ENCODE measurements at regions not wholly inside any gene's neighbourhood (a gene's known extent, or its start where the extent isn't known, plus 50 kb on each side); places are given as distances from the start of the nearest gene placed in this dataset.

DNA sequence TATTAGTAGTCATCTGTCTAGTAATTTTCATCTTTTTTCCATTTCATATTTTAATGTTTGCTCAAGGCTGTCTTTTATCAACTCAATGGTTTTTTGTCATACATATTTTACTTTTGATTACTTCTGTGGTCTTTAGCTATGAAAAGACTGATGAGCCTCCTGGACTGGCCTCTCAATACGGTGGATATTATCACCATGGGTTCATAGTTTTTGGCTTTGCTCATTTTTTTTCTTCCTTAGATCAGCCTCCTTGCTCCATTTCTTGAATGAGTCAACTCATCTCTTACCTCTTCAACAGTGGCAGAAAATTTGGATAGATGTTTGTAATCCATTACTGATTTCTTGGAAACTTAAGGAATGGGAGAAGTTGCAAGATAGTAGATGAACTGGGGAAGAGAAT lies 80.1 kb upstream of the ELOVL5 start:
- intact Hi-C loops (cut with DNase I; ENCODE audit: low total_unique reads) = no loop called here
- peaks cover 0 to 41% (median 14%) of the 10 kb centered on the region in 6 donors for H3K4me1 ChIP-seq
- DNase-seq = no peak
- no peak overlapping the region for H3K4me3 ChIP-seq
- H3K9me3 ChIP-seq = no peaks in the 10 kb centered on the region
- H3K27ac ChIP-seq = no peak overlapping the region
- WGBS, 5 donors = 62 to 87% (median 81%) methylated on average over 1 of the region's 1 CpG
- no peaks in the 10 kb centered on the region for H3K36me3 ChIP-seq
- H3K27me3 ChIP-seq (replicated peaks in 1 of 7) = no peaks in the 10 kb centered on the region
- no peak for TF ChIP-seq POLR2A (IDR thresholded peaks at IDR 0.05)
- no peak for TF ChIP-seq CTCF (IDR thresholded peaks at IDR 0.05 in 8 of 11, conservative IDR thresholded peaks at IDR 0.05 in 3 of 11)
- TF ChIP-seq POLR2AphosphoS5 (IDR thresholded peaks at IDR 0.05) = no peak

GRCh38 chr6:53426667-53427270 lies 78.0 kb upstream of the ELOVL5 start:
- Histone ChIP-seq H3K9me3 (no peaks in the 10 kb centered on the region), H3K4me1 (peaks cover 0 to 20% (median 0%) of the 10 kb centered on the region in 6 donors), H3K4me3 (no peak overlapping the region), H3K27me3 (replicated peaks in 1 of 7) (no peaks in the 10 kb centered on the region), H3K27ac (no peak overlapping the region), H3K36me3 (no peaks in the 10 kb centered on the region)
- WGBS, 5 donors = 58 to 89% (median 79%) methylated on average over 4 of the region's 4 CpGs
- no peak for TF ChIP-seq POLR2A (IDR thresholded peaks at IDR 0.05)
- TF ChIP-seq CTCF (IDR thresholded peaks at IDR 0.05 in 8 of 11, conservative IDR thresholded peaks at IDR 0.05 in 3 of 11) = no peak
- DNase-seq = no peak
- intact Hi-C loops (cut with DNase I; ENCODE audit: low total_unique reads) = no loop called here

GRCh38 chr6:53426117-53426516 lies 77.4 kb upstream of the ELOVL5 start:
- H3K4me1 ChIP-seq = peaks cover 0 to 16% (median 0%) of the 10 kb centered on the region in 6 donors
- DNase-seq = no peak
- H3K27me3 ChIP-seq (replicated peaks in 1 of 7) = no peaks in the 10 kb centered on the region
- intact Hi-C loops (cut with DNase I; ENCODE audit: low total_unique reads) = no loop called here
- no peak overlapping the region for H3K27ac ChIP-seq
- TF ChIP-seq POLR2A (IDR thresholded peaks at IDR 0.05) (no peak), POLR2AphosphoS5 (IDR thresholded peaks at IDR 0.05) (no peak), CTCF (IDR thresholded peaks at IDR 0.05 in 8 of 11, conservative IDR thresholded peaks at IDR 0.05 in 3 of 11) (no peak)
- no peak overlapping the region for H3K4me3 ChIP-seq
- H3K9me3 ChIP-seq = no peaks in the 10 kb centered on the region
- H3K36me3 ChIP-seq = no peaks in the 10 kb centered on the region
- 94 to 99% (median 95%) methylated on average over 3 of the region's 3 CpGs for WGBS, 5 donors

DNA sequence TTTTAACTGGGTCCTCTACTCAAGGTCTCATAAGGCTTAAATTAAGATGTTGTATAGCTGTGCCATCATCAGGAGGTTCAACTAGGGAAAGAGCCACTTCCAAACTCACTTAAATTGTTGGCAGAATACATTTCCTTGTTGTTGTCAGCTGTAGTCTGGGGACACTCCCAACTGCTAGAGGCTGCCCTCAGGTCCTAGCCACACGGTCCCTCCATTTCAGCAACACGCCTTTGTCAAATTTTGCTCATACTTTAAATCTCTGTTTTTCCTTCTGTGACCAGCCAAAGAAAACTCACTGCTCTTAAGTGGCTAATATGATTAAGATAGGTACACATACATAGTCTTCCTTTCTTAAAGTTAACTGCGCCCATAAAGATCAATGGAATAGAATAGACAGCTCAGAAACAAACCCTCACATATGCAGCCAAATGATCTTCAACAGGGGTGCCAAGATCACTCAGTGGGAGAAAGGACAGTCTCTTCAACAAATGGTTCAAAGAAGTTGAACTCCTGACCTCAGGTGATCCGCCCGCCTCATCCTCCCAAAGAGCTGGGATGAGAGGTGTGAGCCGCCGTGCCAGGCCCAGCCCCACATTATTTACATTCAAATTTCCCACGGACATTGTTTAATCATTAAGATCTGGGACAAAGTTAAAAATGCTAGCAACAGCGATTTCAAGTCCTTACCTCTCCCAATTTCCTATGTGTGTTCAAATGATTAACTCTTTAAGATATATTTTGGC lies 76.4 kb upstream of the ELOVL5 start:
- H3K36me3 ChIP-seq = no peaks in the 10 kb centered on the region
- 91 to 95% (median 95%) methylated on average over 9 of the region's 9 CpGs for WGBS, 5 donors
- H3K9me3 ChIP-seq = no peaks in the 10 kb centered on the region
- no peaks in the 10 kb centered on the region for H3K27me3 ChIP-seq (replicated peaks in 1 of 7)
- no peak for DNase-seq
- no peak overlapping the region for H3K27ac ChIP-seq
- peaks cover 0 to 16% (median 0%) of the 10 kb centered on the region in 6 donors for H3K4me1 ChIP-seq
- TF ChIP-seq POLR2A (IDR thresholded peaks at IDR 0.05) = no peak
- TF ChIP-seq POLR2AphosphoS5 (IDR thresholded peaks at IDR 0.05) = no peak
- no peak for TF ChIP-seq CTCF (IDR thresholded peaks at IDR 0.05 in 8 of 11, conservative IDR thresholded peaks at IDR 0.05 in 3 of 11)
- intact Hi-C loops (cut with DNase I; ENCODE audit: low total_unique reads) = no loop called here
- no peak overlapping the region for H3K4me3 ChIP-seq

All from spleen (tissue), 11 donors.